ENCODE measurements at regions not wholly inside any gene's neighbourhood (a gene's known extent, or its start where the extent isn't known, plus 50 kb on each side); places are given as distances from the start of the nearest gene placed in this dataset.

GRCh38 chr18:11502368-11502767 is 107.0 kb upstream of the SLC35G4 start:
- CTCF ChIA-PET = interaction anchor here (1.0 to 3.5 kb wide), 4 partner anchors 10 to 194 kb away, joined by 3 to 18 read pairs (median 4); no protein-coding TSS in a partner anchor

GRCh38 chr18:11501352-11501751 is 108.0 kb upstream of the SLC35G4 start:
- peaks cover 21% of the 10 kb centered on the region for H3K4me1 Mint-ChIP-seq (ENCODE audit: insufficient read depth, unreplicated experiment)
- CTCF ChIA-PET = interaction anchor here (0.5 to 3.5 kb wide), 2 partner anchors 11 to 1612 kb away, joined by 4 to 18 read pairs; no protein-coding TSS in a partner anchor

More at GRCh38 chr18:11502368-11502767, 107.0 kb upstream of the SLC35G4 start:
- intact Hi-C loops (cut with micrococcal nuclease) = no loop called here
- H3K27ac Mint-ChIP-seq (ENCODE audit: low read depth, unreplicated experiment) = no peak overlapping the region
- H3K27me3 Mint-ChIP-seq (ENCODE audit: insufficient read depth, unreplicated experiment) = peaks cover 11% of the 10 kb centered on the region
- peaks cover 21% of the 10 kb centered on the region for H3K4me1 Mint-ChIP-seq (ENCODE audit: insufficient read depth, unreplicated experiment)
- no peaks in the 10 kb centered on the region for H3K9me3 Mint-ChIP-seq (ENCODE audit: unreplicated experiment)
- no peaks in the 10 kb centered on the region for H3K36me3 Mint-ChIP-seq (ENCODE audit: insufficient read depth, unreplicated experiment)
- no TSS peak for BruUV-seq (replicated peaks)
- no peak overlapping the region for H3K4me3 Mint-ChIP-seq (ENCODE audit: unreplicated experiment)
- POLR2A ChIA-PET = no interaction called here
- DNase-seq (ENCODE audit: unreplicated experiment) = no peak
- no peak for TF ChIP-seq CTCF (IDR thresholded peaks at IDR 0.05; ENCODE audit: unreplicated experiment)

GRCh38 chr18:11500153-11501122 is 109.0 kb upstream of the SLC35G4 start:
- peak; percentile 98 for DNase-seq (ENCODE audit: unreplicated experiment)
- H3K9me3 Mint-ChIP-seq (ENCODE audit: unreplicated experiment) = no peaks in the 10 kb centered on the region
- peaks cover 11% of the 10 kb centered on the region for H3K27me3 Mint-ChIP-seq (ENCODE audit: insufficient read depth, unreplicated experiment)
- H3K36me3 Mint-ChIP-seq (ENCODE audit: insufficient read depth, unreplicated experiment) = no peaks in the 10 kb centered on the region
- TF ChIP-seq CTCF (IDR thresholded peaks at IDR 0.05; ENCODE audit: unreplicated experiment) = no peak
- no TSS peak for BruUV-seq (replicated peaks)
- H3K4me3 Mint-ChIP-seq (ENCODE audit: unreplicated experiment) = no peak overlapping the region
- POLR2A ChIA-PET = interaction anchor here (0.6 to 1.1 kb wide), 7 partner anchors 12 to 291 kb away, joined by 3 to 6 read pairs (median 4); no protein-coding TSS in a partner anchor
- intact Hi-C loops (cut with micrococcal nuclease) = no loop called here
- peak overlapping the region; percentile 66 for H3K27ac Mint-ChIP-seq (ENCODE audit: low read depth, unreplicated experiment)
- CTCF ChIA-PET = interaction anchor here (1.1 kb wide), 1 partner anchor 190 kb away, joined by 3 read pairs; no protein-coding TSS in a partner anchor
- H3K4me1 Mint-ChIP-seq (ENCODE audit: insufficient read depth, unreplicated experiment) = peaks cover 21% of the 10 kb centered on the region

More at GRCh38 chr18:11501352-11501751, 108.0 kb upstream of the SLC35G4 start:
- Mint-ChIP-seq H3K9me3 (ENCODE audit: unreplicated experiment) (no peaks in the 10 kb centered on the region), H3K27ac (ENCODE audit: low read depth, unreplicated experiment) (no peak overlapping the region), H3K27me3 (ENCODE audit: insufficient read depth, unreplicated experiment) (peaks cover 11% of the 10 kb centered on the region), H3K4me3 (ENCODE audit: unreplicated experiment) (no peak overlapping the region), H3K36me3 (ENCODE audit: insufficient read depth, unreplicated experiment) (no peaks in the 10 kb centered on the region)
- POLR2A ChIA-PET = interaction anchor here (0.6 to 1.1 kb wide), 2 partner anchors 11 to 53 kb away, joined by 3 to 6 read pairs; no protein-coding TSS in a partner anchor
- DNase-seq (ENCODE audit: unreplicated experiment) = no peak
- no peak for TF ChIP-seq CTCF (IDR thresholded peaks at IDR 0.05; ENCODE audit: unreplicated experiment)
- BruUV-seq (replicated peaks) = no TSS peak
- intact Hi-C loops (cut with micrococcal nuclease) = no loop called here

GRCh38 chr18:11498821-11499220 is 110.6 kb upstream of the SLC35G4 start:
- TF ChIP-seq CTCF (IDR thresholded peaks at IDR 0.05; ENCODE audit: unreplicated experiment) = no peak
- intact Hi-C loops (cut with micrococcal nuclease) = no loop called here
- Mint-ChIP-seq H3K4me1 (ENCODE audit: insufficient read depth, unreplicated experiment) (peaks cover 21% of the 10 kb centered on the region), H3K36me3 (ENCODE audit: insufficient read depth, unreplicated experiment) (no peaks in the 10 kb centered on the region), H3K9me3 (ENCODE audit: unreplicated experiment) (no peaks in the 10 kb centered on the region), H3K4me3 (ENCODE audit: unreplicated experiment) (no peak overlapping the region), H3K27ac (ENCODE audit: low read depth, unreplicated experiment) (no peak overlapping the region), H3K27me3 (ENCODE audit: insufficient read depth, unreplicated experiment) (no peaks in the 10 kb centered on the region)
- BruUV-seq (replicated peaks) = no TSS peak
- ChIA-PET POLR2A (no interaction called here), CTCF (interaction anchor here (0.7 to 1.2 kb wide), 2 partner anchors 14 to 675 kb away, joined by 3 to 4 read pairs; no protein-coding TSS in a partner anchor)
- peak; percentile 38 for DNase-seq (ENCODE audit: unreplicated experiment)

All from MCF 10A (cell line).